ENCODE measurements at regions not wholly inside any gene's neighbourhood (a gene's known extent, or its start where the extent isn't known, plus 50 kb on each side); places are given as distances from the start of the nearest gene placed in this dataset.

DNA sequence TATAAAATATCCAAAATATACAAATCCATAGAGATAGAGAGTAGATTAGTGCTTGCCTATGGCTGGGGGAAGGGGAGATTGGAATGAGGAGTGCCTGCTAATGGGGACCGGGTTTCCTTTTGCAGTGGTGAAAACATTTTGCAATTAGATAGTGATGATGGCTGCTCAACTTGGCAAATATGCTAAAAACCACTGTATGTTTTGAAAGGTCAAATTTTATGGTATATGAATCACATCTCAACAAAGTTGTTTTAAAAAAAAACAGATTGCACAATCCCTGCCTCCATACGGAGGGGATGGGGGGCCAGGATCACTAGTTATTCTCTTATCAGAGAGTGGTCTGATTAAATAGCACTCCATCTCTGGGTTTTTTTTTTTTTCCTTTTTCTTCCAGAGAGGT is 76.9 kb upstream of the RIPOR2 start:
- 71 to 89% methylated on average over 1 of the region's 2 CpGs for WGBS, 2 experiments (ENCODE audit: insufficient coverage in 2 of 2)
- no peak overlapping the region for H3K4me3 ChIP-seq (ENCODE audit: extremely low read depth, insufficient read depth, low read length, poor library complexity, severe bottlenecking)
- H3K36me3 ChIP-seq (ENCODE audit: control insufficient read depth, insufficient read depth, low read length): no peaks in the 10 kb centered on the region
- no peak overlapping the region for H3K27ac ChIP-seq (ENCODE audit: low read depth, low read length, severe bottlenecking)
- peaks cover 10% of the 10 kb centered on the region for H3K4me1 ChIP-seq (ENCODE audit: control insufficient read depth, insufficient read depth, low read length, poor library complexity, severe bottlenecking)
- no peaks in the 10 kb centered on the region for H3K9me3 ChIP-seq (ENCODE audit: control insufficient read depth, low read length)

- Histone ChIP-seq H3K36me3 (ENCODE audit: control insufficient read depth, insufficient read depth, low read length) (no peaks in the 10 kb centered on the region), H3K4me3 (ENCODE audit: extremely low read depth, insufficient read depth, low read length, poor library complexity, severe bottlenecking) (no peak overlapping the region), H3K9me3 (ENCODE audit: control insufficient read depth, low read length) (no peaks in the 10 kb centered on the region), H3K4me1 (ENCODE audit: control insufficient read depth, insufficient read depth, low read length, poor library complexity, severe bottlenecking) (peaks cover 10% of the 10 kb centered on the region), H3K27ac (ENCODE audit: low read depth, low read length, severe bottlenecking) (no peak overlapping the region)
- 87 to 90% methylated on average over 2 to 3 of the region's 4 CpGs for WGBS, 2 experiments (ENCODE audit: insufficient coverage in 2 of 2)
These were observed 77.5 kb upstream of the RIPOR2 start for GRCh38 chr6:25013246-25013645.

- Histone ChIP-seq H3K9me3 (ENCODE audit: control insufficient read depth, low read length) (no peaks in the 10 kb centered on the region), H3K4me3 (ENCODE audit: extremely low read depth, insufficient read depth, low read length, poor library complexity, severe bottlenecking) (no peak overlapping the region), H3K27ac (ENCODE audit: low read depth, low read length, severe bottlenecking) (no peak overlapping the region), H3K4me1 (ENCODE audit: control insufficient read depth, insufficient read depth, low read length, poor library complexity, severe bottlenecking) (peaks cover 10% of the 10 kb centered on the region), H3K36me3 (ENCODE audit: control insufficient read depth, insufficient read depth, low read length) (no peaks in the 10 kb centered on the region)
- 100% methylated on average over 3 of the region's 3 CpGs; no CpG with 5 or more reads in 1 of the 2 experiments for WGBS, 2 experiments (ENCODE audit: insufficient coverage in 2 of 2)
These were observed 78.6 kb upstream of the RIPOR2 start for GRCh38 chr6:25014369-25014768.

- no peak overlapping the region for H3K4me3 ChIP-seq (ENCODE audit: extremely low read depth, insufficient read depth, low read length, poor library complexity, severe bottlenecking)
- WGBS, 2 experiments (ENCODE audit: insufficient coverage in 2 of 2): 89 to 90% methylated on average over 6 to 9 of the region's 11 CpGs
- H3K36me3 ChIP-seq (ENCODE audit: control insufficient read depth, insufficient read depth, low read length): no peaks in the 10 kb centered on the region
- H3K4me1 ChIP-seq (ENCODE audit: control insufficient read depth, insufficient read depth, low read length, poor library complexity, severe bottlenecking): peaks cover 10% of the 10 kb centered on the region
- H3K9me3 ChIP-seq (ENCODE audit: control insufficient read depth, low read length): no peaks in the 10 kb centered on the region
- H3K27ac ChIP-seq (ENCODE audit: low read depth, low read length, severe bottlenecking): peak overlapping the region; percentile 71
These were observed 79.2 kb upstream of the RIPOR2 start for GRCh38 chr6:25014791-25015560.

DNA sequence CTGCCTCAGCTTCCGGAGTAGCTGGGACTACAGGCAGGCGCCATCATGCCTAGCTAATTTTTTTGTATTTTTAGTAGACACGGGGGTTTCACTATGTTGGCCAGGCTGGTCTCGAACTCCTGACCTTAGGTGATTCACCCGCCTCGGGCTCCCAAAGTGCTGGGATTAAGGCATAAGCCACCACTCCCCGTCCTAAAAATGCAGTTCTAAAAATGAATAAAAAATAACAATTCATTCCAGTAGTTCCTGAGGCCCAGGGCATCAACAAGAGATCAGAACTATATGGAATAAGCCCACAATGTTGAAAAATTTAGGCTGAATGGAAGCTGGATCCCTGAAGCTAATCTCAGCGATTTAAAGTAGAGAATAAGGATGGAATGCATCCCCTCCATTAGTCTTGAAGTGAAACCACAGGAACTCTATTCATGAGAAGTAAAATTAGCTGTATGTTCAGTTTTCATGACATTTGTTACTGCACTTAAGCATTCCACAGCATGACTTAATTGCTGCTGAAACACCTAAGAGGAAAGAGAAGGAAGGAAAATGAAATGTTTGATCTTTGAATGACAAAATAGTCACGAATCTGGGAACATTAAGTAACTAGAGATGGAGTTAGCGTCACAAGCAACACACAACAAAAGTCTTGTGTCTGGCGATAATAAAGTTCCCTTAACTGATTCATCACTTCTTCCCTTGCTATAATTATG is 80.4 kb upstream of the RIPOR2 start:
- Histone ChIP-seq H3K4me1 (ENCODE audit: control insufficient read depth, insufficient read depth, low read length, poor library complexity, severe bottlenecking) (peaks cover 7% of the 10 kb centered on the region), H3K4me3 (ENCODE audit: extremely low read depth, insufficient read depth, low read length, poor library complexity, severe bottlenecking) (no peak overlapping the region), H3K9me3 (ENCODE audit: control insufficient read depth, low read length) (no peaks in the 10 kb centered on the region), H3K27ac (ENCODE audit: low read depth, low read length, severe bottlenecking) (no peak overlapping the region), H3K36me3 (ENCODE audit: control insufficient read depth, insufficient read depth, low read length) (no peaks in the 10 kb centered on the region)
- 99 to 100% methylated on average over 5 to 11 of the region's 11 CpGs for WGBS, 2 experiments (ENCODE audit: insufficient coverage in 2 of 2)

- Histone ChIP-seq H3K9me3 (ENCODE audit: control insufficient read depth, low read length) (no peaks in the 10 kb centered on the region), H3K27ac (ENCODE audit: low read depth, low read length, severe bottlenecking) (peak overlapping the region; percentile 33), H3K4me1 (ENCODE audit: control insufficient read depth, insufficient read depth, low read length, poor library complexity, severe bottlenecking) (peaks cover 6% of the 10 kb centered on the region), H3K4me3 (ENCODE audit: extremely low read depth, insufficient read depth, low read length, poor library complexity, severe bottlenecking) (no peak overlapping the region), H3K36me3 (ENCODE audit: control insufficient read depth, insufficient read depth, low read length) (no peaks in the 10 kb centered on the region)
- 66 to 87% methylated on average over 2 to 3 of the region's 4 CpGs for WGBS, 2 experiments (ENCODE audit: insufficient coverage in 2 of 2)
These were observed 81.7 kb upstream of the RIPOR2 start for GRCh38 chr6:25017486-25017885.

- H3K4me3 ChIP-seq (ENCODE audit: extremely low read depth, insufficient read depth, low read length, poor library complexity, severe bottlenecking): no peak overlapping the region
- 24 to 28% methylated on average over 4 of the region's 7 CpGs for WGBS, 2 experiments (ENCODE audit: insufficient coverage in 2 of 2)
- H3K9me3 ChIP-seq (ENCODE audit: control insufficient read depth, low read length): no peaks in the 10 kb centered on the region
- no peak overlapping the region for H3K27ac ChIP-seq (ENCODE audit: low read depth, low read length, severe bottlenecking)
- H3K36me3 ChIP-seq (ENCODE audit: control insufficient read depth, insufficient read depth, low read length): no peaks in the 10 kb centered on the region
- peaks cover 6% of the 10 kb centered on the region for H3K4me1 ChIP-seq (ENCODE audit: control insufficient read depth, insufficient read depth, low read length, poor library complexity, severe bottlenecking)
These were observed 82.3 kb upstream of the RIPOR2 start for GRCh38 chr6:25017932-25018567.

DNA sequence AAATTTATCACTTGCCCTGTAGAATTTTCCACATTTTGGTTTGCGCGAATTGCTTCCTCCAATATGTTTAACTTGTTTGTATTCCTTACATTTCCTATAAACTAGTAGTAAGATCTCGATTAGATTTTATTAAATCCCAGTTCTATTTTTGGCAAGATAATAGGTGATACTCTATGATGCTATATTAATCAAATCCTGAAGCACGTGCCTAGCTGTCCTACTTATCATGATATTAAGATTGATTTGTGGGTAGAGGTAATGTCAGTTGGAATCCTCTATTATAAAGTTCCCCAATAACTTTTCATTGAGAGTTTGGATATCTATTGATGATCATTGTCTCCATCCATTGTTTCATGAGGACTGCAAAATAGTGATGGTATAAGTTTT is 82.8 kb upstream of the RIPOR2 start:
- Histone ChIP-seq H3K36me3 (ENCODE audit: control insufficient read depth, insufficient read depth, low read length) (no peaks in the 10 kb centered on the region), H3K27ac (ENCODE audit: low read depth, low read length, severe bottlenecking) (no peak overlapping the region), H3K4me1 (ENCODE audit: control insufficient read depth, insufficient read depth, low read length, poor library complexity, severe bottlenecking) (peaks cover 6% of the 10 kb centered on the region), H3K4me3 (ENCODE audit: extremely low read depth, insufficient read depth, low read length, poor library complexity, severe bottlenecking) (no peak overlapping the region), H3K9me3 (ENCODE audit: control insufficient read depth, low read length) (no peaks in the 10 kb centered on the region)
- WGBS, 2 experiments (ENCODE audit: insufficient coverage in 2 of 2): no CpG with 5 or more reads among the region's 4 CpGs

DNA sequence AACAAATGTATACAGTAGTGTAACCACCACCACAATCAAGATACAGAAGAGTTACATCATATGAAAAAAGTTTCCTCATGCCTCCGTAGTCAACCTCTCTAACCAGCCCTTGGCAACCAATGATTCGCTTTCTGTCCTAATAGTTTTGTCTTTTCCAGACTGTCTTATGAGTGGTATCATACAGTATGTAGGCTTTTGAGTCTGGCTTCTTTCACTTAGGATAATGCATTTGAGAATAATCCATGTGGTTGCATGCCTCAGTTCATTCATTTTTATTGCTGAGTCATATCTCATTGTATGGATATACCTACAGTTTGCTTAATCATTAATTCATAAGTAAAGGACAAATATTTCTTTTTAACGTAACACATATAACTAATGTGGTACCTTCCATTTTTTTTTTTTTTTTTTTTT is 86.4 kb upstream of the RIPOR2 start:
- WGBS, 2 experiments (ENCODE audit: insufficient coverage in 2 of 2): 100% methylated on average over 1 to 2 of the region's 3 CpGs
- Histone ChIP-seq H3K4me1 (ENCODE audit: control insufficient read depth, insufficient read depth, low read length, poor library complexity, severe bottlenecking) (peaks cover 3% of the 10 kb centered on the region), H3K27ac (ENCODE audit: low read depth, low read length, severe bottlenecking) (no peak overlapping the region), H3K9me3 (ENCODE audit: control insufficient read depth, low read length) (no peaks in the 10 kb centered on the region), H3K4me3 (ENCODE audit: extremely low read depth, insufficient read depth, low read length, poor library complexity, severe bottlenecking) (no peak overlapping the region), H3K36me3 (ENCODE audit: control insufficient read depth, insufficient read depth, low read length) (no peaks in the 10 kb centered on the region)

DNA sequence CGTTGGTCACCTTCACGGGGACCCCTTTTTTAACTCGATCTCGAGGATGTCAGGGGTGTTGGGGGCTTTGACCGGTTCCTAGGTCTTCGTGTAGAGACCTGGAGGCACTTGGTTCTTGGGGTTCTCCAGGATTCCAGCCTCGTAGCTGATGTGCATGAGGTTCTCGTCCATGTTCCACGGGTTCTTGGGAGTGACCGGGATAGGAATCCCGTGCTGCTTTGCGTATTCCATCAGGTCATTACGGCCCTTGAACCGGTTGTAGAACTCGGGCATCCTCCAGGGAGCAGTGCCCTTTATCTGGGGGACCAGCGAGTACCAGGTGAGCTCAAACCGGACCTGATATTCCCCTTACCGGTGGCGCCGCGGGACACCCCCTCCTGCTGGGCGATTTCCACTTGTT is 88.0 kb upstream of the RIPOR2 start:
- Histone ChIP-seq H3K4me1 (ENCODE audit: control insufficient read depth, insufficient read depth, low read length, poor library complexity, severe bottlenecking) (peaks cover 3% of the 10 kb centered on the region), H3K36me3 (ENCODE audit: control insufficient read depth, insufficient read depth, low read length) (no peaks in the 10 kb centered on the region), H3K27ac (ENCODE audit: low read depth, low read length, severe bottlenecking) (no peak overlapping the region), H3K9me3 (ENCODE audit: control insufficient read depth, low read length) (no peaks in the 10 kb centered on the region), H3K4me3 (ENCODE audit: extremely low read depth, insufficient read depth, low read length, poor library complexity, severe bottlenecking) (no peak overlapping the region)
- WGBS, 2 experiments (ENCODE audit: insufficient coverage in 2 of 2): 97% methylated on average over 19 to 22 of the region's 22 CpGs
